ENCODE measurements at regions not wholly inside any gene's neighbourhood (a gene's known extent, or its start where the extent isn't known, plus 50 kb on each side); places are given as distances from the start of the nearest gene placed in this dataset.

DNA sequence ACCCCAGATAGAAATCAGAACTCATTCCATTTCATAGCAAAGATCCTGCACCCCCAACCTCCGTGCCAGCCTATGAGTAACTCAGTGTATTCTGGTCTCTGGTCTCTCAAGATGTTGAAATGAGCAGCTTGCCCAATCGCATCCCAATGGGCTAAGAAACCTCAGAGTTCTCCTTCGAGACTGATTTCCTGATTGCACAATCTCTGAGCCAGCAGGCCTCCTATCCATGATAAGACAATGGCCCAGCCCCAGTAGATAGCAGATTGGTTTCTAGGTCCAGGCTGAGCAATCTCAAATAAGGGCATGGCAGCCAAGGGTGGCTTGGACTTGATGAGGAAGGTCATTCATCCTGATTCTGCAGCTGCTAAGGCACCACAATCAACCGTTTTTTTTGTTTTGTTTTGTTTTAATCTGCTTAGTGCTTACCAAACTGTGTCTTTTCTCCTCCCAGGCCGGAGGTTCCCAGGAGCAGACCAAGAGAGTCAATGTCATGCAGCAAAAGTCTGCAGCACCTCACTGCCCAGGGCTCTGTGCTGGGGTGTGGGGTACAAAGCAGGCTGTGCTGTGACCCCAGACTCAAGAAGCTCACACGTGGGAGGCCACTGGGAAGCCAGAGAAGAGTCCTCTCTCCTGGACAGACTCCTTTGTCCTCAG lies 125.1 kb upstream of the NXT1 start (continued):
- TF ChIP-seq RCOR1 (IDR thresholded peaks at IDR 0.05; ENCODE audit: borderline replicate concordance in 1 of 2, low read depth in 2 of 2, low read length in 2 of 2) (peak in 1 of 2 experiments; percentile 93; a peak in 2 of 4 replicates), GABPB1 (CRISPR knock-in tag; IDR thresholded peaks at IDR 0.05) (no peak), ZNF121 (CRISPR knock-in tag; conservative IDR thresholded peaks at IDR 0.05) (no peak), PHF20 (IDR thresholded peaks at IDR 0.05; ENCODE audit: partially characterized antibody) (no peak), GTF2F1 (IDR thresholded peaks at IDR 0.05; ENCODE audit: low read depth, low read length) (no peak), NR2C1 (IDR thresholded peaks at IDR 0.05) (no peak), NR2C1 (tag; IDR thresholded peaks at IDR 0.05) (0 out of 2 replicates have a peak, but pooled peaks have one; percentile 12), CREB3L1 (IDR thresholded peaks at IDR 0.05; ENCODE audit: borderline replicate concordance, low read depth) (no peak), POLR3A (IDR thresholded peaks at IDR 0.05; ENCODE audit: borderline replicate concordance, extremely low read depth, insufficient read depth, insufficient read length) (no peak), FOXM1 (IDR thresholded peaks at IDR 0.05; ENCODE audit: low read depth) (no peak), FOXM1 (CRISPR knock-in tag; IDR thresholded peaks at IDR 0.05; ENCODE audit: low read depth) (no peak), ZNF584 (CRISPR knock-in tag; IDR thresholded peaks at IDR 0.05; ENCODE audit: low read depth) (no peak), HDAC3 (IDR thresholded peaks at IDR 0.05; ENCODE audit: borderline replicate concordance, partially characterized antibody) (no peak), ZNF518B (CRISPR knock-in tag; IDR thresholded peaks at IDR 0.05) (no peak), NFIX (CRISPR knock-in tag; IDR thresholded peaks at IDR 0.05; ENCODE audit: low read depth) (no peak), JUN (IDR thresholded peaks at IDR 0.05; ENCODE audit: borderline replicate concordance, low read depth, low read length) (no peak), JUN (CRISPR knock-in tag; IDR thresholded peaks at IDR 0.05; ENCODE audit: borderline replicate concordance) (no peak), CEBPB (tag; IDR thresholded peaks at IDR 0.05) (peak; percentile 99), POLR3G (IDR thresholded peaks at IDR 0.05; ENCODE audit: extremely low read depth, insufficient read length, insufficient replicate concordance) (no peak), MYNN (IDR thresholded peaks at IDR 0.05) (no peak), MYNN (CRISPR knock-in tag; IDR thresholded peaks at IDR 0.05) (no peak)
- TF ChIP-seq, protein P1, sequence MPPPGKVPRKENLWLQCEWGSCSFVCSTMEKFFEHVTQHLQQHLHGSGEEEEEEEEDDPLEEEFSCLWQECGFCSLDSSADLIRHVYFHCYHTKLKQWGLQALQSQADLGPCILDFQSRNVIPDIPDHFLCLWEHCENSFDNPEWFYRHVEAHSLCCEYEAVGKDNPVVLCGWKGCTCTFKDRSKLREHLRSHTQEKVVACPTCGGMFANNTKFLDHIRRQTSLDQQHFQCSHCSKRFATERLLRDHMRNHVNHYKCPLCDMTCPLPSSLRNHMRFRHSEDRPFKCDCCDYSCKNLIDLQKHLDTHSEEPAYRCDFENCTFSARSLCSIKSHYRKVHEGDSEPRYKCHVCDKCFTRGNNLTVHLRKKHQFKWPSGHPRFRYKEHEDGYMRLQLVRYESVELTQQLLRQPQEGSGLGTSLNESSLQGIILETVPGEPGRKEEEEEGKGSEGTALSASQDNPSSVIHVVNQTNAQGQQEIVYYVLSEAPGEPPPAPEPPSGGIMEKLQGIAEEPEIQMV (tag; conservative IDR thresholded peaks at IDR 0.05; ENCODE audit: low read depth) = no peak
- TF ChIP-seq, protein P2, sequence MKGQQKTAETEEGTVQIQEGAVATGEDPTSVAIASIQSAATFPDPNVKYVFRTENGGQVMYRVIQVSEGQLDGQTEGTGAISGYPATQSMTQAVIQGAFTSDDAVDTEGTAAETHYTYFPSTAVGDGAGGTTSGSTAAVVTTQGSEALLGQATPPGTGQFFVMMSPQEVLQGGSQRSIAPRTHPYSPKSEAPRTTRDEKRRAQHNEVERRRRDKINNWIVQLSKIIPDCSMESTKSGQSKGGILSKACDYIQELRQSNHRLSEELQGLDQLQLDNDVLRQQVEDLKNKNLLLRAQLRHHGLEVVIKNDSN (CRISPR knock-in tag; IDR thresholded peaks at IDR 0.05) = no peak
